Ishikawa (cell line): ENCODE measurements at regions not wholly inside any gene's neighbourhood (a gene's known extent, or its start where the extent isn't known, plus 50 kb on each side); places are given as distances from the start of the nearest gene placed in this dataset.

Experiments
- CEBPB ChIP-seq: IDR thresholded peaks from 2 replicates; pipeline ENCODE4 v1.6.1; 2012
- CREB1 ChIP-seq: IDR thresholded peaks from 2 replicates; pipeline ENCODE4 v1.6.1; 2012; ENCODE audit warnings: low read depth
- EGR1 ChIP-seq: IDR thresholded peaks from 2 replicates; pipeline ENCODE4 v1.6.1; 2012
- EP300 ChIP-seq: IDR thresholded peaks from 2 replicates; pipeline ENCODE4 v1.6.1; 2012; ENCODE audit warnings: borderline replicate concordance
- MAX ChIP-seq: IDR thresholded peaks from 2 replicates; pipeline ENCODE4 v1.6.1; 2012
- NFIC ChIP-seq: IDR thresholded peaks from 2 replicates; pipeline ENCODE4 v1.6.1; 2012
- RAD21 ChIP-seq: IDR thresholded peaks from 2 replicates; pipeline ENCODE4 v1.6.1; 2012; ENCODE audit warnings: low read depth
- REST ChIP-seq: IDR thresholded peaks from 2 replicates; pipeline ENCODE4 v1.6.1; 2012; ENCODE audit warnings: low read depth, mild to moderate bottlenecking
- TAF1 ChIP-seq: IDR thresholded peaks from 2 replicates; pipeline ENCODE4 v1.6.1; 2012; ENCODE audit warnings: low read depth, mild to moderate bottlenecking
- USF1 ChIP-seq: IDR thresholded peaks from 2 replicates; pipeline ENCODE4 v1.6.1; 2012
- YY1 ChIP-seq: IDR thresholded peaks from 2 replicates; pipeline ENCODE4 v1.6.1; 2012; ENCODE audit warnings: low read depth
- ZBTB7A ChIP-seq: IDR thresholded peaks from 2 replicates; pipeline ENCODE4 v1.6.1; 2012; ENCODE audit warnings: low read depth

- TF ChIP-seq TAF1 (no peak), CREB1 (no peak), NFIC (peak; percentile 69), RAD21 (no peak), USF1 (no peak), EP300 (peak; percentile 62; the same call in 1 of the 2 replicates), MAX (no peak), YY1 (no peak), ZBTB7A (no peak), CEBPB (peak; percentile 81), EGR1 (no peak), REST (no peak)
These were observed 121.8 kb upstream of the ERG start for GRCh38 chr21:38619992-38620479.
